ENCODE measurements at regions not wholly inside any gene's neighbourhood (a gene's known extent, or its start where the extent isn't known, plus 50 kb on each side); places are given as distances from the start of the nearest gene placed in this dataset.

- TF ChIP-seq, protein P1, sequence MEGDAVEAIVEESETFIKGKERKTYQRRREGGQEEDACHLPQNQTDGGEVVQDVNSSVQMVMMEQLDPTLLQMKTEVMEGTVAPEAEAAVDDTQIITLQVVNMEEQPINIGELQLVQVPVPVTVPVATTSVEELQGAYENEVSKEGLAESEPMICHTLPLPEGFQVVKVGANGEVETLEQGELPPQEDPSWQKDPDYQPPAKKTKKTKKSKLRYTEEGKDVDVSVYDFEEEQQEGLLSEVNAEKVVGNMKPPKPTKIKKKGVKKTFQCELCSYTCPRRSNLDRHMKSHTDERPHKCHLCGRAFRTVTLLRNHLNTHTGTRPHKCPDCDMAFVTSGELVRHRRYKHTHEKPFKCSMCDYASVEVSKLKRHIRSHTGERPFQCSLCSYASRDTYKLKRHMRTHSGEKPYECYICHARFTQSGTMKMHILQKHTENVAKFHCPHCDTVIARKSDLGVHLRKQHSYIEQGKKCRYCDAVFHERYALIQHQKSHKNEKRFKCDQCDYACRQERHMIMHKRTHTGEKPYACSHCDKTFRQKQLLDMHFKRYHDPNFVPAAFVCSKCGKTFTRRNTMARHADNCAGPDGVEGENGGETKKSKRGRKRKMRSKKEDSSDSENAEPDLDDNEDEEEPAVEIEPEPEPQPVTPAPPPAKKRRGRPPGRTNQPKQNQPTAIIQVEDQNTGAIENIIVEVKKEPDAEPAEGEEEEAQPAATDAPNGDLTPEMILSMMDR (IDR thresholded peaks at IDR 0.05; ENCODE audit: low read depth, low read length, missing control alignments) = no peak
- H3K4me3 ChIP-seq (ENCODE audit: low read depth, low read length) = no peak overlapping the region
- no peak for DNase-seq (ENCODE audit: low read depth)
- in situ Hi-C loops (cut with HindIII; ENCODE audit: low sequenced_read_pairs) = no loop called here
Observed at GRCh38 chr12:72723732-72724131, 451.6 kb downstream of the TRHDE start.

DNA sequence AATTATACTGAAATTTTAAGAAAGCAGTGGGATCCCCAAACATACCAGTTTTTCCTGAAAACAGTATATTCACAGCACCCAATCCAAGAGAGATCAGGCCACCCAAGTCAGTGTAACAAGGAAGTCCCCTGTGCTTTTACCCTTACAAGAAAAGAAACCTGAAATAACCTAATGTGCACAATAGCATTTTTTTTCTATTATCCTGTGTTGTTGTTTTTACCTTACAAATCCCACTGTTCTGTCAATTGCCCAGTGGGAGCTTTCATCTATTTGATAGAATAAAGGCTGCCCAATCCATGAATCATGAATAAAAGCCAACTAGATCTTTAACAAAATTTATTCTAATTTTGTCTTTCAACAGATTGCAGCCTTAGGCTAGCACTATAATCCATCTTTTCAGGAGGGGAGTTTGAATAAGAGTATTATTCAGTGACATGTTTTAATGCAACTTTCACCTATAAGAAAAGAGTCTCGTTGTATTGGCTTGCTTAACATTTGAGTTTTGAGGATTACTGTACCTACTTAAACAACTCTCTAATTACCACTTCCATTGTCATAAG, 457.4 kb downstream of the TRHDE start:
- TF ChIP-seq, protein P1 (IDR thresholded peaks at IDR 0.05; ENCODE audit: low read depth, low read length, missing control alignments) = no peak
- no peak overlapping the region for H3K4me3 ChIP-seq (ENCODE audit: low read depth, low read length)
- DNase-seq (ENCODE audit: low read depth) = no peak
- in situ Hi-C loops (cut with HindIII; ENCODE audit: low sequenced_read_pairs) = no loop called here

GRCh38 chr12:72734581-72734980, 462.4 kb downstream of the TRHDE start:
- TF ChIP-seq, protein P1 (IDR thresholded peaks at IDR 0.05; ENCODE audit: low read depth, low read length, missing control alignments) = no peak
- no peak overlapping the region for H3K4me3 ChIP-seq (ENCODE audit: low read depth, low read length)
- in situ Hi-C loops (cut with HindIII; ENCODE audit: low sequenced_read_pairs) = no loop called here
- DNase-seq (ENCODE audit: low read depth) = no peak

DNA sequence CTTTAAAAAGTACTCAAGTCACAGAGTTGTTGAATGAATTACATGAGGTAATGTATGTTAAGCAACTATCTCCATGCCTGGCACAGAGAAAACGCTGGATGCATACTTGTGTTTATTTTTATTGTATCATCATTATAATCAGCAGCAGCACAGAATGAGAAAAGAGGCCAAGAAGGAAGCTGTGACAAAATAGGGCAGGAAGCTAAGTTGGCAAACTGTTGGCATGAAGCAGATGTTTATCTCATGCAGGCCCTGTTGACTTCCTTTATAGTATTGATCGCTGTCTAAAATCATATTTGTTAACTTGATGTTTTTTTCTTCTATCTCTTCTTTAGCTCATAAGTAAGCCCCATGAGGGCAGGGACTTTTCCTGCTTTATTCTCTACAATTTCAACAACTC, 466.6 kb downstream of the TRHDE start:
- in situ Hi-C loops (cut with HindIII; ENCODE audit: low sequenced_read_pairs) = no loop called here
- TF ChIP-seq, protein P1 (IDR thresholded peaks at IDR 0.05; ENCODE audit: low read depth, low read length, missing control alignments) = no peak
- DNase-seq (ENCODE audit: low read depth) = no peak
- H3K4me3 ChIP-seq (ENCODE audit: low read depth, low read length) = no peak overlapping the region

- no peak for DNase-seq (ENCODE audit: low read depth)
- no peak overlapping the region for H3K4me3 ChIP-seq (ENCODE audit: low read depth, low read length)
- in situ Hi-C loops (cut with HindIII; ENCODE audit: low sequenced_read_pairs) = no loop called here
- TF ChIP-seq, protein P1 (IDR thresholded peaks at IDR 0.05; ENCODE audit: low read depth, low read length, missing control alignments) = no peak
Observed at GRCh38 chr12:72740064-72740463, 467.9 kb downstream of the TRHDE start.

GRCh38 chr12:72742568-72742967, 470.4 kb downstream of the TRHDE start:
- in situ Hi-C loops (cut with HindIII; ENCODE audit: low sequenced_read_pairs) = no loop called here
- TF ChIP-seq, protein P1 (IDR thresholded peaks at IDR 0.05; ENCODE audit: low read depth, low read length, missing control alignments) = no peak
- DNase-seq (ENCODE audit: low read depth) = no peak
- no peak overlapping the region for H3K4me3 ChIP-seq (ENCODE audit: low read depth, low read length)
